Trophoblast cell (in vitro differentiated cells and primary cell): ENCODE measurements at regions not wholly inside any gene's neighbourhood (a gene's known extent, or its start where the extent isn't known, plus 50 kb on each side); places are given as distances from the start of the nearest gene placed in this dataset.

Experiments
- DNase-seq, 2 donors: peaks; one replicate each; pipeline ENCODE4 v3.0.0-alpha.2; 2016
- H2AFZ ChIP-seq: 2 replicates; pipeline ENCODE4 v1.6.1; 2013; ENCODE audit warnings: low read length, moderate library complexity, mild to moderate bottlenecking; ENCODE audit not compliant: insufficient read depth, poor library complexity
- H2AK5ac ChIP-seq: 2 replicates; pipeline ENCODE4 v1.6.1; 2013; ENCODE audit warnings: mild to moderate bottlenecking, low read length
- H2BK120ac ChIP-seq: 2 replicates; pipeline ENCODE4 v1.6.1; 2013; ENCODE audit warnings: low read length, mild to moderate bottlenecking, moderate library complexity; ENCODE audit not compliant: insufficient read depth, poor library complexity
- H2BK12ac ChIP-seq: 2 replicates; pipeline ENCODE4 v1.6.1; 2013; ENCODE audit warnings: mild to moderate bottlenecking, low read length, moderate library complexity
- H2BK5ac ChIP-seq: 2 replicates; pipeline ENCODE4 v1.6.1; 2013; ENCODE audit warnings: low read length, low read depth, moderate library complexity, mild to moderate bottlenecking; ENCODE audit not compliant: poor library complexity
- H3K14ac ChIP-seq: 2 replicates; pipeline ENCODE4 v1.6.1; 2013; ENCODE audit warnings: mild to moderate bottlenecking, low read length
- H3K18ac ChIP-seq: 2 replicates; pipeline ENCODE4 v1.6.1; 2013; ENCODE audit warnings: mild to moderate bottlenecking, low read length
- H3K23ac ChIP-seq: 2 replicates; pipeline ENCODE4 v1.6.1; 2013; ENCODE audit warnings: low read length
- H3K27ac ChIP-seq: 2 replicates; pipeline ENCODE4 v1.5.1; 2013; ENCODE audit warnings: low read depth, mild to moderate bottlenecking, inconsistent platforms, low read length, moderate library complexity
- H3K27me3 ChIP-seq: 2 replicates; pipeline ENCODE4 v1.6.1; 2013; ENCODE audit warnings: inconsistent platforms, mild to moderate bottlenecking, low read length, moderate library complexity; ENCODE audit not compliant: insufficient read depth
- H3K36me3 ChIP-seq, 2 experiments: 1 replicate in 1 of 2; 2 replicates in 1 of 2; pipeline ENCODE4 v1.6.1; 2013; ENCODE audit warnings: low read length in 2 of 2, mild to moderate bottlenecking in 2 of 2, moderate library complexity in 1 of 2; ENCODE audit not compliant: insufficient read depth in 2 of 2, control insufficient read depth in 1 of 2
- H3K4ac ChIP-seq: 2 replicates; pipeline ENCODE4 v1.6.1; 2013; ENCODE audit warnings: low read depth, mild to moderate bottlenecking, low read length, moderate library complexity
- H3K4me1 ChIP-seq, 2 experiments: 1 replicate in 1 of 2; 2 replicates in 1 of 2; pipeline ENCODE4 v1.6.1; 2013; ENCODE audit warnings: low read length in 2 of 2, mild to moderate bottlenecking in 2 of 2, moderate library complexity in 1 of 2; ENCODE audit not compliant: insufficient read depth in 2 of 2, control insufficient read depth in 1 of 2
- H3K4me2 ChIP-seq: 2 replicates; pipeline ENCODE4 v1.6.1; 2013; ENCODE audit warnings: inconsistent platforms, mild to moderate bottlenecking, low read length, moderate library complexity
- H3K4me3 ChIP-seq: 2 replicates; pipeline ENCODE4 v1.5.1; 2013; ENCODE audit warnings: mild to moderate bottlenecking, low read depth, low read length, inconsistent platforms
- H3K79me1 ChIP-seq: one replicate; pipeline ENCODE4 v1.6.1; 2013; ENCODE audit warnings: low read length
- H3K79me2 ChIP-seq: 2 replicates; pipeline ENCODE4 v1.6.1; 2013; ENCODE audit warnings: low read length, mild to moderate bottlenecking; ENCODE audit not compliant: control insufficient read depth, insufficient read depth, poor library complexity
- H3K9ac ChIP-seq: 2 replicates; pipeline ENCODE4 v1.6.1; 2013; ENCODE audit warnings: mild to moderate bottlenecking, low read length
- H3K9me3 ChIP-seq: 2 replicates; pipeline ENCODE4 v1.6.1; 2013; ENCODE audit warnings: low read depth, mild to moderate bottlenecking, control low read depth, inconsistent platforms, low read length; ENCODE audit not compliant: insufficient read depth
- H4K12ac ChIP-seq: 2 replicates; pipeline ENCODE4 v1.6.1; 2013; ENCODE audit warnings: low read depth, mild to moderate bottlenecking, low read length, moderate library complexity
- H4K8ac ChIP-seq: 2 replicates; pipeline ENCODE4 v1.6.1; 2013; ENCODE audit warnings: low read depth, mild to moderate bottlenecking, low read length, moderate library complexity
- H4K91ac ChIP-seq: one replicate; pipeline ENCODE4 v1.6.1; 2013; ENCODE audit warnings: low read depth, mild to moderate bottlenecking, low read length, moderate library complexity
- WGBS: extraction: QIAGEN DNeasy Blood & Tissue Kit; methylation state at CpG from one replicate; pipeline ENCODE4 v1.1.7; 2013; ENCODE audit warnings: missing lambda C conversion rate; ENCODE audit not compliant: insufficient read length, insufficient coverage; ENCODE audit errors: extremely low coverage; 5-methylcytosine and 5-hydroxymethylcytosine counted together

GRCh38 chr2:212619954-212620353 is 81.4 kb upstream of the ERBB4 start:
- no peak overlapping the region for H4K8ac ChIP-seq
- H3K4me3 ChIP-seq: no peak overlapping the region
- H3K9ac ChIP-seq: no peak overlapping the region
- no peak for DNase-seq
- H2AFZ ChIP-seq: no peak overlapping the region
- no peak overlapping the region for H2BK12ac ChIP-seq
- H3K27me3 ChIP-seq: no peaks in the 10 kb centered on the region
- H3K79me1 ChIP-seq: no peaks in the 10 kb centered on the region
- no peaks in the 10 kb centered on the region for H3K79me2 ChIP-seq
- H3K4me2 ChIP-seq: no peak overlapping the region
- H3K23ac ChIP-seq: no peak overlapping the region
- H2AK5ac ChIP-seq: no peak overlapping the region
- H3K14ac ChIP-seq: no peak overlapping the region
- H3K4ac ChIP-seq: no peak overlapping the region
- H3K36me3 ChIP-seq: no peaks in the 10 kb centered on the region
- no peaks in the 10 kb centered on the region for H3K4me1 ChIP-seq
- no peak overlapping the region for H3K18ac ChIP-seq
- no peak overlapping the region for H2BK120ac ChIP-seq
- no peaks in the 10 kb centered on the region for H3K9me3 ChIP-seq
- no peak overlapping the region for H4K91ac ChIP-seq
- no peak overlapping the region for H4K12ac ChIP-seq
- WGBS: no CpG with 5 or more reads among the region's 1 CpG
- no peak overlapping the region for H3K27ac ChIP-seq
- H2BK5ac ChIP-seq: no peak overlapping the region

GRCh38 chr2:212618636-212619035 is 80.0 kb upstream of the ERBB4 start:
- H3K23ac ChIP-seq: no peak overlapping the region
- H3K9ac ChIP-seq: no peak overlapping the region
- H4K8ac ChIP-seq: no peak overlapping the region
- no peak overlapping the region for H2BK5ac ChIP-seq
- no peak overlapping the region for H3K4ac ChIP-seq
- no peak overlapping the region for H3K18ac ChIP-seq
- H2BK12ac ChIP-seq: no peak overlapping the region
- no CpG with 5 or more reads among the region's 2 CpGs for WGBS
- H3K4me3 ChIP-seq: no peak overlapping the region
- H2BK120ac ChIP-seq: no peak overlapping the region
- no peaks in the 10 kb centered on the region for H3K27me3 ChIP-seq
- H3K79me2 ChIP-seq: no peaks in the 10 kb centered on the region
- no peaks in the 10 kb centered on the region for H3K79me1 ChIP-seq
- no peak overlapping the region for H4K91ac ChIP-seq
- peak; percentile 68 to 85 for DNase-seq
- H3K14ac ChIP-seq: no peak overlapping the region
- no peaks in the 10 kb centered on the region for H3K4me1 ChIP-seq
- no peak overlapping the region for H3K27ac ChIP-seq
- no peak overlapping the region for H4K12ac ChIP-seq
- no peaks in the 10 kb centered on the region for H3K36me3 ChIP-seq
- H3K4me2 ChIP-seq: no peak overlapping the region
- H3K9me3 ChIP-seq: no peaks in the 10 kb centered on the region
- H2AFZ ChIP-seq: no peak overlapping the region
- H2AK5ac ChIP-seq: no peak overlapping the region

- Histone ChIP-seq H3K27ac (no peak overlapping the region), H2AK5ac (no peak overlapping the region), H3K9me3 (no peaks in the 10 kb centered on the region), H3K27me3 (no peaks in the 10 kb centered on the region), H3K4me2 (no peak overlapping the region), H3K4me3 (no peak overlapping the region), H2BK120ac (no peak overlapping the region), H3K23ac (no peak overlapping the region), H3K18ac (no peak overlapping the region), H3K4me1 (no peaks in the 10 kb centered on the region), H3K14ac (no peak overlapping the region), H3K79me1 (no peaks in the 10 kb centered on the region), H3K79me2 (no peaks in the 10 kb centered on the region), H2BK5ac (no peak overlapping the region), H3K4ac (no peak overlapping the region), H4K8ac (no peak overlapping the region), H4K12ac (no peak overlapping the region), H4K91ac (no peak overlapping the region), H3K36me3 (no peaks in the 10 kb centered on the region), H2AFZ (no peak overlapping the region), H2BK12ac (no peak overlapping the region), H3K9ac (no peak overlapping the region)
- DNase-seq: peak; percentile 83 to 88
- WGBS: no CpG with 5 or more reads among the region's 3 CpGs
Observed at GRCh38 chr2:212610872-212611425, 72.3 kb upstream of the ERBB4 start.

GRCh38 chr2:212609479-212609878 is 70.9 kb upstream of the ERBB4 start:
- Histone ChIP-seq H3K4ac (no peak overlapping the region), H2BK120ac (no peak overlapping the region), H3K9me3 (no peaks in the 10 kb centered on the region), H3K23ac (no peak overlapping the region), H3K36me3 (no peaks in the 10 kb centered on the region), H3K4me2 (no peak overlapping the region), H2BK12ac (no peak overlapping the region), H4K91ac (no peak overlapping the region), H3K27me3 (no peaks in the 10 kb centered on the region), H3K4me3 (no peak overlapping the region), H4K12ac (no peak overlapping the region), H3K4me1 (no peaks in the 10 kb centered on the region), H3K14ac (no peak overlapping the region), H3K27ac (no peak overlapping the region), H3K18ac (no peak overlapping the region), H3K79me1 (no peaks in the 10 kb centered on the region), H3K9ac (no peak overlapping the region), H2BK5ac (no peak overlapping the region), H2AFZ (no peak overlapping the region), H2AK5ac (no peak overlapping the region), H4K8ac (no peak overlapping the region), H3K79me2 (no peaks in the 10 kb centered on the region)
- WGBS: no CpG with 5 or more reads among the region's 3 CpGs
- DNase-seq: no peak
